ENCODE measurements at regions not wholly inside any gene's neighbourhood (a gene's known extent, or its start where the extent isn't known, plus 50 kb on each side); places are given as distances from the start of the nearest gene placed in this dataset.

DNA sequence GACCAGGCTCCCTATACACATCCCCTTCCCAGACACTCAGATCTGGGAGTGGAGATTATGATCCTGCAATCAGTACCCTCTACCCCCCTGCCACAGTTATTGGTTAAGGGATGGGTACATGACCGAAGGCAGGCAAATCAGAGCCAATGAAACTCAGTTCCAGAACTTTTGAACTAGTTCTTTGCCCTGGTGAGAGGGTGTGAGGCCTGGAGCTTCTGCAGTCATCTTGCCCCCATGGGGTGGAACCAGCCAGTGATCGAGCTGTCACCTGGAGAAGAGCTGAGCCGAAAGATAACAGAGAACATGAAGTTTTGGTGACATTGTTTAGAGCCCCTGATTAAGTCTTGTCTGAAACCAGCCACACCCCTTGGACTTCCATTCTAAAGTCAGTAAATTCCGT, 88.2 kb upstream of the DUSP5 start:
- H3K4me3 ChIP-seq (ENCODE audit: low read depth, low read length), result no peak overlapping the region
- TF ChIP-seq, protein P1, sequence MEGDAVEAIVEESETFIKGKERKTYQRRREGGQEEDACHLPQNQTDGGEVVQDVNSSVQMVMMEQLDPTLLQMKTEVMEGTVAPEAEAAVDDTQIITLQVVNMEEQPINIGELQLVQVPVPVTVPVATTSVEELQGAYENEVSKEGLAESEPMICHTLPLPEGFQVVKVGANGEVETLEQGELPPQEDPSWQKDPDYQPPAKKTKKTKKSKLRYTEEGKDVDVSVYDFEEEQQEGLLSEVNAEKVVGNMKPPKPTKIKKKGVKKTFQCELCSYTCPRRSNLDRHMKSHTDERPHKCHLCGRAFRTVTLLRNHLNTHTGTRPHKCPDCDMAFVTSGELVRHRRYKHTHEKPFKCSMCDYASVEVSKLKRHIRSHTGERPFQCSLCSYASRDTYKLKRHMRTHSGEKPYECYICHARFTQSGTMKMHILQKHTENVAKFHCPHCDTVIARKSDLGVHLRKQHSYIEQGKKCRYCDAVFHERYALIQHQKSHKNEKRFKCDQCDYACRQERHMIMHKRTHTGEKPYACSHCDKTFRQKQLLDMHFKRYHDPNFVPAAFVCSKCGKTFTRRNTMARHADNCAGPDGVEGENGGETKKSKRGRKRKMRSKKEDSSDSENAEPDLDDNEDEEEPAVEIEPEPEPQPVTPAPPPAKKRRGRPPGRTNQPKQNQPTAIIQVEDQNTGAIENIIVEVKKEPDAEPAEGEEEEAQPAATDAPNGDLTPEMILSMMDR (IDR thresholded peaks at IDR 0.05; ENCODE audit: low read depth, low read length), result no peak

DNA sequence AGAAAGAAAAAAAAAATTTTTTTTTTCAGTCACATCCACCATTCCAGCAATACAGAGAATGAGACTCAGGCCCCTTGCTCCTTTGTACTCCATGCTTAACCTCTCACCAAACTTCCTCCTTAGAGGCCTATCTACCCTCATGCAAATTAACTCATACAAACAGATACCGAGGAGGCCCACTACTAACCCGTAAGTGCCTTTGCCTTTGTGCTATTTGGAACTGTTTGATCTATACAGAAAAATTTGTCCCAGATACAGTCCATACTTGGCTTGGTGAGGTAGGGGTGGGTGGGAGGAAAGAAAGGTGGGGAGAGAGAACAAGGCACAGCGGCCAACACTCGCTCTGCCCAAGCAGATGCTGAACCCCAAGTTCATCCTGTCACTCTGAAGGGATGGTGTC, 87.8 kb upstream of the DUSP5 start:
- no peak overlapping the region for H3K4me3 ChIP-seq (ENCODE audit: low read depth, low read length)
- TF ChIP-seq, protein P1 (IDR thresholded peaks at IDR 0.05; ENCODE audit: low read depth, low read length), result no peak

DNA sequence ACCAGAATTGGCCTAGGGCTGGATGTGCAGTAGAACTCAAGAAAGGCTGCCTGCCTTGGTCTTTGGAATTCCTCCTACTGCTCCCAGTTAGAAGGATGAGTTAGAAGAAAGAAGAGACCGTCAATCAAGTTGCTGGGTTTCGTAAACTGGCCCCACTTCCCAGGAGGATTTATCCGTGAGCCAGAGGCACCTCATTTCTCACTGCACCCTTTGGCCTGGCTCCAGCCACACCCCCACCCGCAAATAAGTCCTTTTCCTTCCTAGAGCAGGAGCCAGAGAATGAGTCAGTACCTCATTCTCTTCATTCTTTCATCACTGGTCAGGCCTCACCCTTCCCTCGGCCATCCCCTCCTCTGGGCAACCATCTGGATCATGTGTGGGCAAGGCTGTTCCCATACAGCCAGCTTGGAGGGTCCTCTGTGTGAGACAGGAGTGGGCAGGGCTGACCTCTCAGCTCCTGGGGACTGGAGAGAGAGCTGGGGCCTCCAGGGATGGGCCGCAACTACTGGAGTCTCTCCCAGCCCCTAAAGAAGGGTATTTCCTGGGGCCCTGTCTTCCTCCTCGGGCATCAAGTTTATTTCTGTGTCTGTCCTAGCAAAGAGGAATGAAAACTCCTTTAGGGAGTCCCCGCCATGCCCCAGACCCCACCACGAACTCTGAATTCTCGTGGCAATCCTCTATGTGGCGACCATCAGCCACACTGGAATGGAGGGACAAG, 87.2 kb upstream of the DUSP5 start:
- TF ChIP-seq, protein P1 (IDR thresholded peaks at IDR 0.05; ENCODE audit: low read depth, low read length), result no peak
- no peak overlapping the region for H3K4me3 ChIP-seq (ENCODE audit: low read depth, low read length)

DNA sequence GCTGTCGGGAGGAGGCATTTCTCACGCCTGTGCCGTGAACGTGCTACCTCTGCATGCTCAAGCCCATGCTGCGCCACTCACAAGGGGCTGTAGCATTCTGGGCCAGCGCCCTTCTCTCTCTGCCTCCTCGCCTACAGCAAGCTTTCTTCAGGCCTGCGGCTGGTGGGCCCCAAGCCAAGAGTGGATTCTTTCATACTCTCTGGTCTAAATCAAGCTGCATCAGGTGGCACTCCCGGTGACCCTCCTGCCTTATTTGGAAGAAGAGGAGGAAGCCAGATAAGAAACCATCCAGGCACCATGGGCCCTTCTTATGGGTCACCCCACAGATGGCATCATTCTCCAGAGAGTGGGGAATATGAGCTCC, 86.7 kb upstream of the DUSP5 start:
- TF ChIP-seq, protein P1 (IDR thresholded peaks at IDR 0.05; ENCODE audit: low read depth, low read length), result no peak
- no peak overlapping the region for H3K4me3 ChIP-seq (ENCODE audit: low read depth, low read length)

DNA sequence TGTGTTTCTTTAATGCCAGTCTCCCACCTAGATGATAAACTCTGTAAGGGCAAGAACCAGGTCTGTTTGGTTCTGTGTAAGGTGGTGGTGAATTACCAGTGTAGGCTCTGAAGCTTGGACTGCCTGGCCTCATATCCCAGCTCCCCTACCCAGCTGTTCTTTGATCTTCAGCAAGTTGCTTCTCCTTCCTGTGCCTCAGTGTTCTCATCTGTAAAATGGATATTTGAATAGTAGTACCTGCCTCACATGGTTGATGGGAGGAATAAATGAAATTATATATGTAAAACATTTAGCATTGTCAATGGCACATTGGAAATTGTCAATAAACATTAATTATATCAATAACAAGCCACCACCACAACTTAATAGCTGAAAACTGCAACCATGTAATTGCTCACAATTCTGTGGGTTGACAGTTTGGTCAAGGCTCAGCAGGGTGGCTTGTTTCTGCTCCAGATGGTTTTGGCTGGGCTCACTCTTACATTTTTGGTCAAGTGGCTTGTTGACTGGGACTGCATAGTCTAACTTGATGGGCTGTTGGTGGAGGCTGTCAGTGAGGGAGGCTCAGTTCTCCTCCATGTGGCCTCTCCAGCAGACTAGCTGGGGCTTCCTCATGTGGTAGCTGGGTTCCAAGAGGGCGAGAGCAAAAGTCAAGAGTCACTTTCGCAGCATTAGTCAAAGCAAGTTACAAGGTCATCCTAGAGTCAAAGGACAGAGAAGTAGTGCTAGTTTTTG, 84.5 kb upstream of the DUSP5 start:
- TF ChIP-seq, protein P1 (IDR thresholded peaks at IDR 0.05; ENCODE audit: low read depth, low read length), result no peak
- no peak overlapping the region for H3K4me3 ChIP-seq (ENCODE audit: low read depth, low read length)

DNA sequence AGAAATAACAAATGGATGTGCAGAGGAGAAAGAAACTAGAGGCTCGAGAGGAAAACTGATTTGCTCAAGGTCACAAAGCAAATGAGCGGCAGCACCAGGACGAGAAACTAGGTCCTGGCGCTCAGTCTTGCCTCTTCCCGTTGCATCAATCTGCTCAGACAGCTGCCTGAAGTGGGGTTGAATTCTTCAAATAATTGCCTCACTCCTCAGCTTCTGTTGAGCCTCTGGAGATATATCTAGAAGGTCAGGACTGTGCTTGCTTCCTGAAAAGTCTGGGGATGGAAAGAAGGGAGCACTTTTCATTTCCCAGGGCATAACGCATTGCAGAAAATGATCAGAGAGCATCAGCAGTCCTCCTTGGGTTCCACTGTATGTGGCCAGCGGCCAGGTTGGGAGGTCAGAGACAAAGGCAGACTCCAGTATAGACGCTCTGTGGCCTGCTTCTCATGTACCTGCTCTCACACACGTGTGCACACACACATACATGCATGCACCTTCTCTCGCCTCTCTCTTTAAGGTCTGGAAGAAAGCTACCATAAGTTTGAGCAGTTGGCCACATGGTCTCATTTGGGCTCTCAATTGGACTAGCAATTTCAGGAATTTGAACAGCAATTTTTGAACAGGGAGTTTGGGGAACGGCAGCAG, 83.7 kb upstream of the DUSP5 start:
- H3K4me3 ChIP-seq (ENCODE audit: low read depth, low read length), result no peak overlapping the region

More for the DNA sequence above, 83.7 kb upstream of the DUSP5 start:
- TF ChIP-seq, protein P1 (IDR thresholded peaks at IDR 0.05; ENCODE audit: low read depth, low read length), result no peak

Data from WI38 (cell line).